WTC11 (cell line): ENCODE measurements at regions not wholly inside any gene's neighbourhood (a gene's known extent, or its start where the extent isn't known, plus 50 kb on each side); places are given as distances from the start of the nearest gene placed in this dataset.

ENCODE experiments used
- ERG ChIP-seq: fragments of 250-450 bp; sonication (Bioruptor Pico); IDR thresholded peaks from 2 replicates; pipeline ENCODE4 v1.8.0; 2021; ENCODE audit warnings: mild to moderate bottlenecking
- TEAD4 ChIP-seq: sonication (generic); formaldehyde crosslinking; IDR thresholded peaks from 2 replicates; pipeline ENCODE4 v1.8.0; 2022; ENCODE audit warnings: mild to moderate bottlenecking, missing genetic modification reagents
- TF ChIP-seq, protein P1 (sequence below): fragments of 200-600 bp; IDR thresholded peaks from 2 replicates; pipeline ENCODE4 v1.8.0; 2022; ENCODE audit warnings: antibody characterized with exemption

- TF ChIP-seq, protein P1, sequence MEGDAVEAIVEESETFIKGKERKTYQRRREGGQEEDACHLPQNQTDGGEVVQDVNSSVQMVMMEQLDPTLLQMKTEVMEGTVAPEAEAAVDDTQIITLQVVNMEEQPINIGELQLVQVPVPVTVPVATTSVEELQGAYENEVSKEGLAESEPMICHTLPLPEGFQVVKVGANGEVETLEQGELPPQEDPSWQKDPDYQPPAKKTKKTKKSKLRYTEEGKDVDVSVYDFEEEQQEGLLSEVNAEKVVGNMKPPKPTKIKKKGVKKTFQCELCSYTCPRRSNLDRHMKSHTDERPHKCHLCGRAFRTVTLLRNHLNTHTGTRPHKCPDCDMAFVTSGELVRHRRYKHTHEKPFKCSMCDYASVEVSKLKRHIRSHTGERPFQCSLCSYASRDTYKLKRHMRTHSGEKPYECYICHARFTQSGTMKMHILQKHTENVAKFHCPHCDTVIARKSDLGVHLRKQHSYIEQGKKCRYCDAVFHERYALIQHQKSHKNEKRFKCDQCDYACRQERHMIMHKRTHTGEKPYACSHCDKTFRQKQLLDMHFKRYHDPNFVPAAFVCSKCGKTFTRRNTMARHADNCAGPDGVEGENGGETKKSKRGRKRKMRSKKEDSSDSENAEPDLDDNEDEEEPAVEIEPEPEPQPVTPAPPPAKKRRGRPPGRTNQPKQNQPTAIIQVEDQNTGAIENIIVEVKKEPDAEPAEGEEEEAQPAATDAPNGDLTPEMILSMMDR: no peak
- TF ChIP-seq TEAD4 (CRISPR knock-in tag): no peak
- no peak for TF ChIP-seq ERG (CRISPR knock-in tag)
These were observed 267.2 kb upstream of the ECI2 start for GRCh38 chr6:4402477-4402976.
